ENCODE measurements at regions not wholly inside any gene's neighbourhood (a gene's known extent, or its start where the extent isn't known, plus 50 kb on each side); places are given as distances from the start of the nearest gene placed in this dataset.

DNA sequence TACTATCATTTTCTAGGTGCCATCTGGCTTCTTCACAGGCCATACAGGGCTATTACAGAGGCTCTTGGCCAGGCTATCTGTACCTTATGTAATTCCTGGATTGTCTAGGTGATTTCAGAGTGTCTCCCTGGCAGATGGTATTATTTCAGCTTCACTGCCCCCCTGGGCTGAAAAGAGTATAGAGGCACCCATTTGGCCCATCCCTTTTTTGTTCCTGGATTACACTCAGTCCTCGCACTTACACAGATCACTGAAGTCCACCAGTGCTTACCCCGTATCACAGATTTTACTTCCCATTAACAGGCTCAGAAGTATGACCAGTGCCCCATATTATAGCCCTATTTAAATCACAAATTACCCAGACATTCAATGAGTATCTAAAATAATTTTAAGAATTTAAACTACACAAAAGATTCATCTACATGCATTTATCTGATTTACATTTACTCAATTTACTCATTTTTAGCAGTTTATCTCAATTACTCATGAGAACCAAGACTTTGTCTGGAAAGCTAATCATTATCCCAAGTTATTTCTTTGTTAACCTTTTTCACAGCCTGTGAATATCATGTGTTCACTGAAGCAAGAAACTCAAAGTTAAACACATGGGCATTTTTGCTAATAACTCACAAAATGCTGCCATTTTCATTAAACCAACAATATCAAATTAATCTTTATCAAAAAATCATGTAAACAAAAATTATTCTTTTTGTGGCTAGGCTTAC, 121.0 kb downstream of the PCDH20 start:
- TF ChIP-seq, protein P1, sequence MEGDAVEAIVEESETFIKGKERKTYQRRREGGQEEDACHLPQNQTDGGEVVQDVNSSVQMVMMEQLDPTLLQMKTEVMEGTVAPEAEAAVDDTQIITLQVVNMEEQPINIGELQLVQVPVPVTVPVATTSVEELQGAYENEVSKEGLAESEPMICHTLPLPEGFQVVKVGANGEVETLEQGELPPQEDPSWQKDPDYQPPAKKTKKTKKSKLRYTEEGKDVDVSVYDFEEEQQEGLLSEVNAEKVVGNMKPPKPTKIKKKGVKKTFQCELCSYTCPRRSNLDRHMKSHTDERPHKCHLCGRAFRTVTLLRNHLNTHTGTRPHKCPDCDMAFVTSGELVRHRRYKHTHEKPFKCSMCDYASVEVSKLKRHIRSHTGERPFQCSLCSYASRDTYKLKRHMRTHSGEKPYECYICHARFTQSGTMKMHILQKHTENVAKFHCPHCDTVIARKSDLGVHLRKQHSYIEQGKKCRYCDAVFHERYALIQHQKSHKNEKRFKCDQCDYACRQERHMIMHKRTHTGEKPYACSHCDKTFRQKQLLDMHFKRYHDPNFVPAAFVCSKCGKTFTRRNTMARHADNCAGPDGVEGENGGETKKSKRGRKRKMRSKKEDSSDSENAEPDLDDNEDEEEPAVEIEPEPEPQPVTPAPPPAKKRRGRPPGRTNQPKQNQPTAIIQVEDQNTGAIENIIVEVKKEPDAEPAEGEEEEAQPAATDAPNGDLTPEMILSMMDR (conservative IDR thresholded peaks at IDR 0.05; ENCODE audit: low read depth, low read length), result no peak
- TF ChIP-seq EZH2 (IDR thresholded peaks at IDR 0.05; ENCODE audit: low read length, unreplicated experiment) (no peak), EZH2phosphoT487 (IDR thresholded peaks at IDR 0.05; ENCODE audit: borderline replicate concordance, low read length) (no peak)
